Progenitor cell of endocrine pancreas (in vitro differentiated cells): ENCODE measurements at regions not wholly inside any gene's neighbourhood (a gene's known extent, or its start where the extent isn't known, plus 50 kb on each side); places are given as distances from the start of the nearest gene placed in this dataset.

Source experiments
- DNase-seq: peaks from one replicate; pipeline ENCODE4 v3.0.0; 2021; ENCODE audit warnings: low spot score; ENCODE audit not compliant: unreplicated experiment
- H3K27ac Mint-ChIP-seq: 2 replicates; pipeline ENCODE4 v1.8.0; 2021; ENCODE audit warnings: mild to moderate bottlenecking, moderate library complexity, mixed read lengths
- H3K27me3 Mint-ChIP-seq: 2 replicates; pipeline ENCODE4 v1.8.0; 2021; ENCODE audit warnings: mixed read lengths
- H3K36me3 Mint-ChIP-seq: 2 replicates; pipeline ENCODE4 v1.8.0; 2022; ENCODE audit warnings: mixed read lengths; ENCODE audit not compliant: insufficient read depth
- H3K4me1 Mint-ChIP-seq: 2 replicates; pipeline ENCODE4 v1.8.0; 2021; ENCODE audit warnings: low read depth, mixed read lengths
- H3K4me3 Mint-ChIP-seq: 2 replicates; pipeline ENCODE4 v1.8.0; 2021; ENCODE audit warnings: low read depth, mild to moderate bottlenecking, moderate library complexity, mixed read lengths
- H3K9me3 Mint-ChIP-seq: 2 replicates; pipeline ENCODE4 v1.8.0; 2021; ENCODE audit warnings: low read depth, mixed read lengths
- CTCF ChIP-seq: fragments of 200-600 bp; sonication (generic); IDR thresholded peaks from one replicate; pipeline ENCODE4 v1.5.0; 2021; ENCODE audit warnings: antibody characterized with exemption, mild to moderate bottlenecking; ENCODE audit not compliant: unreplicated experiment

DNA sequence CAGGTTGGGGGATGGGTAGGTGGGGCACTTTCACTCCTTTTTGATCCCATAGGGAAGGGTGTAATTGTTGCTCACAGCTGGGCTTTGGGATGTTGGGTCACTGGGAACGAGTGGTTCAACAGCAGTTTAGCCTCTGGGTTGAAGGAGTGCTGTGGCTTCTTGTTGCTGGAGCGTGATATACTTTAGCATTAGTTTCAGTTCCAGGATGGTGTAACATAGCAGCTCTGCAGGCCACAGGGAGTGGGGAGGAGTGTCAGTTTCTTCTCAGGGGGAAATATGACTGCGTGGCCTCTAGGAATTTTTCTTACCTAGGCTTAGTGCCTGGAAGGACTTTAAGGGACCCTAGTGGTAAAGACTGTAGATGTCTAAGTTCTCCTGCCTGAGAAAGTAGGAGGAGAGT is 1105.3 kb upstream of the TMPRSS15 start:
- H3K36me3 Mint-ChIP-seq = no peaks in the 10 kb centered on the region
- H3K4me1 Mint-ChIP-seq = no peaks in the 10 kb centered on the region
- H3K4me3 Mint-ChIP-seq = no peak overlapping the region
- no peaks in the 10 kb centered on the region for H3K27me3 Mint-ChIP-seq
- H3K9me3 Mint-ChIP-seq = no peaks in the 10 kb centered on the region
- DNase-seq = no peak
- no peak overlapping the region for H3K27ac Mint-ChIP-seq
- TF ChIP-seq CTCF = no peak

GRCh38 chr21:19510057-19510456 is 1106.5 kb upstream of the TMPRSS15 start:
- no peak for DNase-seq
- H3K4me3 Mint-ChIP-seq = no peak overlapping the region
- H3K27me3 Mint-ChIP-seq = no peaks in the 10 kb centered on the region
- no peak for TF ChIP-seq CTCF
- H3K36me3 Mint-ChIP-seq = no peaks in the 10 kb centered on the region
- H3K27ac Mint-ChIP-seq = no peak overlapping the region
- no peaks in the 10 kb centered on the region for H3K4me1 Mint-ChIP-seq
- peaks cover 5% of the 10 kb centered on the region for H3K9me3 Mint-ChIP-seq

DNA sequence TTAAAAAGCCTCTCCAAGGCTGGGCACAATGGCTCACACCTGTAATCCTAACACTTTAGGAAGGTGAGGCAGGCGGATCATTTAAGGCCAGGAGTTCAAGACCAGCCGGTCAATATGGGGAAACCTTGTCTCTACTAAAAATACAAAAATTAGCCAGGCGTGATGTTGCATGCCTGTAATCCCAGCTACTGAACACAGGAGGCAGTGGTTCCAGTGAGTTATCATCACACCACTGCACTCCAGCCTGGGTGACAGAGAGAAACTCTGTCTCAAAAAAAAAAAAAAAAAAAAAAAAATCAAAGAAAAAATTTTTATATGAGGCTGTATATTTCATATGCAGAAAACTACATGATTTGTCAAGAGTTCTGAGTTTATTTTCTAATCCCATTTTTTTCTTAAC is 1107.1 kb upstream of the TMPRSS15 start:
- DNase-seq = no peak
- TF ChIP-seq CTCF = peak; percentile 27
- no peak overlapping the region for H3K27ac Mint-ChIP-seq
- no peaks in the 10 kb centered on the region for H3K27me3 Mint-ChIP-seq
- H3K4me3 Mint-ChIP-seq = no peak overlapping the region
- no peaks in the 10 kb centered on the region for H3K36me3 Mint-ChIP-seq
- peaks cover 9% of the 10 kb centered on the region for H3K9me3 Mint-ChIP-seq
- no peaks in the 10 kb centered on the region for H3K4me1 Mint-ChIP-seq

DNA sequence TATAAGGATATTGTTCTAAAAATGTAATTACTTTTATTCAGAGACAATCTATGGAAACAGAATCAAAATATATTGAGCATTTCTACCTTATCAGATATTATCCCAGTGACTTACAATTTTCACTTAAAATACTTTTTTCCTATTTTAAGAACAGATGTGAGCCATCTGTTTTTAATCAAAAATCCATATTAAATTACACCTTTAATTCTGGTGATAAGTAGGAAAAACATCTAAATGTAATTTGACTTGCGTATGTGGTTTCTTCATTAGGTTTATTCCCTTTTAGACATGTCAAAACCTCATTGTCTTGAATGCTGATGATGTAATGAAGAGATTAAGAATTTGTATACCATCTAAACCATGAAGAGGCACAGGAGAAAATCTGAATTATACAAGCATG is 1118.8 kb upstream of the TMPRSS15 start:
- no peaks in the 10 kb centered on the region for H3K27me3 Mint-ChIP-seq
- peaks cover 2% of the 10 kb centered on the region for H3K4me1 Mint-ChIP-seq
- no peak overlapping the region for H3K4me3 Mint-ChIP-seq
- no peak for TF ChIP-seq CTCF
- H3K9me3 Mint-ChIP-seq = no peaks in the 10 kb centered on the region
- H3K36me3 Mint-ChIP-seq = no peaks in the 10 kb centered on the region
- no peak for DNase-seq
- no peak overlapping the region for H3K27ac Mint-ChIP-seq

DNA sequence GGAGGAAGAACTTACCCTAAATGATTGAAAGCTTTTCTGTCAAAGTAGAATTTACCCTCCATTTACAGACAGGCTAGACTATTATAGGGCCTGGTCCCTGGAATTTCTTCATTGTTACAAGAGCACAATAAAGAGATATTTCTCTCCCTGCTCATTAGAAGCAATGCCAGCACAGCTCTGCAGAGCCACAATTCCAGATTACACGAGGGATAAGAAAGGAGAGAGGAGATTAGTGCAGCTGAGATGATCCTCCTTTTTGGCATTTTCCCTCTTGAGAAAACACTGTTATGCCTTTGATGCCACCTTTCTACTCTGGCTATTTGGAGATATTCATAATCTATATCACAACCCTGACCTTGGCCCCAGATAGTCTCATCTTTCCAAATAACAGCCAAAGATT is 1119.5 kb upstream of the TMPRSS15 start:
- H3K9me3 Mint-ChIP-seq = no peaks in the 10 kb centered on the region
- H3K36me3 Mint-ChIP-seq = no peaks in the 10 kb centered on the region
- no peak for DNase-seq
- no peaks in the 10 kb centered on the region for H3K27me3 Mint-ChIP-seq
- no peak for TF ChIP-seq CTCF
- no peak overlapping the region for H3K27ac Mint-ChIP-seq
- H3K4me3 Mint-ChIP-seq = no peak overlapping the region
- H3K4me1 Mint-ChIP-seq = peaks cover 2% of the 10 kb centered on the region

- no peaks in the 10 kb centered on the region for H3K9me3 Mint-ChIP-seq
- no peak overlapping the region for H3K4me3 Mint-ChIP-seq
- no peak for TF ChIP-seq CTCF
- no peak for DNase-seq
- no peaks in the 10 kb centered on the region for H3K4me1 Mint-ChIP-seq
- no peaks in the 10 kb centered on the region for H3K36me3 Mint-ChIP-seq
- H3K27ac Mint-ChIP-seq = no peak overlapping the region
- H3K27me3 Mint-ChIP-seq = no peaks in the 10 kb centered on the region
These were observed 1120.2 kb upstream of the TMPRSS15 start for GRCh38 chr21:19523746-19524145.
